MM.1S (cell line): ENCODE measurements at regions not wholly inside any gene's neighbourhood (a gene's known extent, or its start where the extent isn't known, plus 50 kb on each side); places are given as distances from the start of the nearest gene placed in this dataset.

Experiments
- CTCF ChIP-seq: fragments of 300-600 bp; sonication (generic); IDR thresholded peaks from 2 replicates; pipeline ENCODE4 v1.5.1; 2016; ENCODE audit warnings: antibody characterized with exemption, low read length, mixed read lengths
- EZH2phosphoT487 ChIP-seq: fragments of 300-600 bp; sonication (generic); IDR thresholded peaks from 2 replicates; pipeline ENCODE4 v1.6.1; 2018; ENCODE audit warnings: antibody characterized with exemption, low read length

- no peak for TF ChIP-seq EZH2phosphoT487
- no peak for TF ChIP-seq CTCF
Measured at GRCh38 chr1:168801032-168801745, 72.2 kb upstream of the DPT start.
